Testis (tissue), 2 donors: ENCODE measurements at regions not wholly inside any gene's neighbourhood (a gene's known extent, or its start where the extent isn't known, plus 50 kb on each side); places are given as distances from the start of the nearest gene placed in this dataset.

Source experiments
- POLR2A ChIP-seq: fragments of 450-650 bp; IDR thresholded peaks from one replicate; pipeline ENCODE4 v1.6.1; 2017; ENCODE audit warnings: antibody characterized with exemption, mild to moderate bottlenecking, moderate library complexity
- TF ChIP-seq, protein P1 (sequence below), 3 experiments: fragments of 450-650 bp in 2 of 3; fragments of 200-600 bp in 1 of 3; sonication (generic) in 1 of 3; IDR thresholded peaks; one replicate each; pipeline ENCODE4 v1.5.1; 2016 to 2019; ENCODE audit warnings: antibody characterized with exemption in 3 of 3, mild to moderate bottlenecking in 2 of 3, moderate library complexity in 1 of 3

- TF ChIP-seq, protein P1, sequence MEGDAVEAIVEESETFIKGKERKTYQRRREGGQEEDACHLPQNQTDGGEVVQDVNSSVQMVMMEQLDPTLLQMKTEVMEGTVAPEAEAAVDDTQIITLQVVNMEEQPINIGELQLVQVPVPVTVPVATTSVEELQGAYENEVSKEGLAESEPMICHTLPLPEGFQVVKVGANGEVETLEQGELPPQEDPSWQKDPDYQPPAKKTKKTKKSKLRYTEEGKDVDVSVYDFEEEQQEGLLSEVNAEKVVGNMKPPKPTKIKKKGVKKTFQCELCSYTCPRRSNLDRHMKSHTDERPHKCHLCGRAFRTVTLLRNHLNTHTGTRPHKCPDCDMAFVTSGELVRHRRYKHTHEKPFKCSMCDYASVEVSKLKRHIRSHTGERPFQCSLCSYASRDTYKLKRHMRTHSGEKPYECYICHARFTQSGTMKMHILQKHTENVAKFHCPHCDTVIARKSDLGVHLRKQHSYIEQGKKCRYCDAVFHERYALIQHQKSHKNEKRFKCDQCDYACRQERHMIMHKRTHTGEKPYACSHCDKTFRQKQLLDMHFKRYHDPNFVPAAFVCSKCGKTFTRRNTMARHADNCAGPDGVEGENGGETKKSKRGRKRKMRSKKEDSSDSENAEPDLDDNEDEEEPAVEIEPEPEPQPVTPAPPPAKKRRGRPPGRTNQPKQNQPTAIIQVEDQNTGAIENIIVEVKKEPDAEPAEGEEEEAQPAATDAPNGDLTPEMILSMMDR (IDR thresholded peaks at IDR 0.05) = no peak
- no peak for TF ChIP-seq POLR2A
Observed at GRCh38 chr5:57862471-57862911, 379.9 kb upstream of the ACTBL2 start.
